NB4 (cell line): ENCODE measurements at regions not wholly inside any gene's neighbourhood (a gene's known extent, or its start where the extent isn't known, plus 50 kb on each side); places are given as distances from the start of the nearest gene placed in this dataset.

Experiments used
- DNase-seq: peaks from one replicate; pipeline ENCODE4 v3.0.0; 2010; ENCODE audit warnings: low read depth
- H3K4me3 ChIP-seq: one replicate; pipeline ENCODE4 v1.5.1; 2011; ENCODE audit warnings: mild to moderate bottlenecking, low read depth, low read length, moderate library complexity
- MYC ChIP-seq: IDR thresholded peaks from 2 replicates; pipeline ENCODE4 v1.6.1; 2011; ENCODE audit warnings: low read depth, low read length
- POLR2A ChIP-seq: IDR thresholded peaks from 2 replicates; pipeline ENCODE4 v1.6.1; 2011; ENCODE audit warnings: mild to moderate bottlenecking; ENCODE audit not compliant: insufficient read length; ENCODE audit errors: extremely low read depth
- TF ChIP-seq, protein P1 (sequence below): IDR thresholded peaks from 2 replicates; pipeline ENCODE4 v1.6.1; 2011; ENCODE audit warnings: low read depth, low read length
- TF ChIP-seq, protein P2 (sequence below): IDR thresholded peaks from one replicate; pipeline ENCODE4 v1.5.1; 2012; ENCODE audit warnings: low read depth, low read length

DNA sequence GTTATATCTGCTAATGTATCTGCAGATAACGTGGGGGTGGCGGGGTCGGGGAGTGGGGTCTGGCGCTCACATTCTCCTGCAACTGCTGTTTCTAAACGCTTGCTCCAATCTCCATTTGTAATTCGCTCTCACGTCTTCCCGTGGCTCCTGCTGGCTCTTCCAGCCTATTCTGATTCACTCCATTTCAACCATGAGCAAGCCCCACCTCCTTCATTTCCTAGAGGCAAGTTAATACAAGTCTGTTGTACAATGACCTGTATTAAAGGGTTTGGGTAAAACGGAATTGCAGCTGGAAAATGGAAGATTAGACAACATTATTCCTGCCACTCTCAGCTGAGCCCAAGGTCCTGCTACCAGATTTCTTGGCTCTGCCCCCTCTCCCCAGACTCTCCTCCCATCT lies 132.3 kb downstream of the CSNK2A3 start:
- no peak overlapping the region for H3K4me3 ChIP-seq
- TF ChIP-seq POLR2A: no peak
- TF ChIP-seq, protein P1, sequence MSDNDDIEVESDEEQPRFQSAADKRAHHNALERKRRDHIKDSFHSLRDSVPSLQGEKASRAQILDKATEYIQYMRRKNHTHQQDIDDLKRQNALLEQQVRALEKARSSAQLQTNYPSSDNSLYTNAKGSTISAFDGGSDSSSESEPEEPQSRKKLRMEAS: no peak
- no peak for TF ChIP-seq MYC
- TF ChIP-seq, protein P2, sequence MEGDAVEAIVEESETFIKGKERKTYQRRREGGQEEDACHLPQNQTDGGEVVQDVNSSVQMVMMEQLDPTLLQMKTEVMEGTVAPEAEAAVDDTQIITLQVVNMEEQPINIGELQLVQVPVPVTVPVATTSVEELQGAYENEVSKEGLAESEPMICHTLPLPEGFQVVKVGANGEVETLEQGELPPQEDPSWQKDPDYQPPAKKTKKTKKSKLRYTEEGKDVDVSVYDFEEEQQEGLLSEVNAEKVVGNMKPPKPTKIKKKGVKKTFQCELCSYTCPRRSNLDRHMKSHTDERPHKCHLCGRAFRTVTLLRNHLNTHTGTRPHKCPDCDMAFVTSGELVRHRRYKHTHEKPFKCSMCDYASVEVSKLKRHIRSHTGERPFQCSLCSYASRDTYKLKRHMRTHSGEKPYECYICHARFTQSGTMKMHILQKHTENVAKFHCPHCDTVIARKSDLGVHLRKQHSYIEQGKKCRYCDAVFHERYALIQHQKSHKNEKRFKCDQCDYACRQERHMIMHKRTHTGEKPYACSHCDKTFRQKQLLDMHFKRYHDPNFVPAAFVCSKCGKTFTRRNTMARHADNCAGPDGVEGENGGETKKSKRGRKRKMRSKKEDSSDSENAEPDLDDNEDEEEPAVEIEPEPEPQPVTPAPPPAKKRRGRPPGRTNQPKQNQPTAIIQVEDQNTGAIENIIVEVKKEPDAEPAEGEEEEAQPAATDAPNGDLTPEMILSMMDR: no peak
- no peak for DNase-seq

DNA sequence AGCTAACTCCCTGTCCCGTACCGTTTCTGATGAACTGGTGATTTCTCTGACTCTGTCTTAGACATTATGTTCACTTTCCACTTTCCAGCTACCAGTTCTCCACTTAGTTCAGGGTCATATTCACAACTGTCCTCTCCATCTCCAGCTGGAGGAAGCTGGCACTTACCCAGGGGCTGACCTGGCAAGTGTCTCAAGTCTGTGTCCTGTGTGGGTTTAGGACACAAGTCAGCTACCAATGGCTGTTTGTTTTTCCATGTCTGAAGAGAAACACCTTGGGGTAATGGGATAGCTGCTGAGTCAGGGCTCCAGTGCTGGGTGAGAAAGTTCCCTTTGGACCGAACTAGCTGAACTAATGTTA lies 134.4 kb downstream of the CSNK2A3 start:
- no peak overlapping the region for H3K4me3 ChIP-seq
- DNase-seq: no peak
- TF ChIP-seq MYC (no peak), POLR2A (no peak)
- TF ChIP-seq, protein P1: no peak
- TF ChIP-seq, protein P2: no peak

DNA sequence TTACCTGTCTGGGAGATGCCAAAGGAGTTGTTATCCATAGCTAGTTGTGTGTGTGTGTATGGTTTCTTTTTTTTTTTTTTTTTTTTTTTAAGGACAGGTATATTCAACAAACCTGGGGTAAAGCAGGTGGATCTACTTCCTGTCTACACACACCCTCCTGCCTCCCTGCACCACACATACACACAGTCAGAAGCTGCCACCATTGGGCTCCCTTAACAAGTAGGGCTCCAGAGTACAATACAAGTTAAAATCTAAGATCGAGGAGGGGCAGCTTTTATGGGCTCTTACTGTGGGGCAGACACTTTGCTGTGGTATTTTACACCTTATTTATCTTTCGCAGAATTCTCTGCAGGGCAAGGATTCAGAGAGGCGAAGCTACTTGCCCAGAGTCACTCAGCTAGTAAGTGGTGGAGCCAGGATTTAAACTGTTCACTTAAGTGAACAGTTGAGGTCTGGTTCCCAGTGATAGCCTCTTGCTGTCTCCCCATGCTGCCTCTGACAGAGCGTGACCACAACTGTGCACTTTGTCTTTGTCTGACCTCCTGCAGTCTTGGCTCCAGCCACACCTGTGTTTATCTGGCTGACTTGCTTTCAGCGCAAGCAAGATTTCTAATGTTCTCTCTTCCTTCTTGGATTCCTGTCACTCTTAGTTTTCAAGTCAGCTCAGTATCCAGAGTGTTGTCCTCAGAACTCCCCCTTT lies 135.0 kb downstream of the CSNK2A3 start:
- no peak overlapping the region for H3K4me3 ChIP-seq
- DNase-seq: no peak
- TF ChIP-seq, protein P2: no peak
- TF ChIP-seq, protein P1: no peak
- no peak for TF ChIP-seq MYC
- no peak for TF ChIP-seq POLR2A

DNA sequence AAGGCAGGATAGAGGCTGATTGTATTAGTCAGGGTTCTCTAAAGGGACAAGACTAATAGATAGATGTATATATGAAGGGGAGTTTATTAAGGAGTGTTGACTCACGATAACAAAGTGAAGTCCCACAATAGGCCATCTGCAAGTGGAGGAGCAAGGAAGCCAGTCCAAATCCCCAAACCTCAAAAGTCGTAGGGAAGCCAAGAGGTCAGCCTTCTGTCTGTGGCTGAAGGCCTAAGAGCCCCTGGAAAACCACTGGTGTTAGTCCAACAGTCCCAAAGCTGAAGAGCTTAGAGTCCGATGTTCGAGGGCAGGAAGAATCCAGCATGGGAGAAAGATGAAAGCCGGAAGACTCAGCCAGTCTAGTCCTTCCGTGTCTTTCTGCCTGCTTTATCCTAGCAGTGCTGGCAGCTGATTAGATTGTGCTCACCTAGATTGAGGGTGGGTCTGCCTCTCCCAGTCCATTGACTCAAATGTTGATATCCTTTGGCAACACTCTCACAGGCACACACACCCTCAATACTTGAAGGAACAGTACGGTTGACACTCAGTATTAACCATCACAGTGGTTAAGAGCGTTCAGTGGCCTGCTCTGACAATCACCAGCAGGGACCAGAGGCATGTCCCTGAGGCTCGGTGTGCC lies 135.6 kb downstream of the CSNK2A3 start:
- no peak overlapping the region for H3K4me3 ChIP-seq
- DNase-seq: no peak
- TF ChIP-seq MYC (no peak), POLR2A (no peak)
- TF ChIP-seq, protein P1: no peak
- TF ChIP-seq, protein P2: no peak

DNA sequence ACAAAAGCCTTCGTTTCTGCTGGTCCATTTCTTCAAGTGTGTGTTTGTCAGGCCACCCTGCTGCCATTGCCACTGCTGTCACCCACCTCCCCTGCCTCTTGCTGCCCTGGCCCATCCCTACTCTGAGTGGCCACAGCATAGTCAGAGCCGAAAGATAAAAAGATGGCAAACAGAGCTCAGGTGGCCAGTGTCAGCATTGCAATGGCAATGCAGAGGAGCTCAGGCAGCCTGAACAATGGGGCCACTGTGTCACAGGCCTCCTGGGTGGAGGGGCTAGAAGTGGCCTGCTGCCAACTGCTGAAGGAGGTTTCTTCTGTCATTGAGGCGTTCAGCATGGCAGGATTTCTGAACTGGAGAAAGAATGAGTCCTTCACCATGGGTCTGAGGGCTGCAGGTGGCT lies 137.1 kb downstream of the CSNK2A3 start:
- TF ChIP-seq POLR2A: no peak
- TF ChIP-seq MYC: no peak
- TF ChIP-seq, protein P1: no peak
- TF ChIP-seq, protein P2: no peak
- no peak for DNase-seq

More for the DNA sequence above, 137.1 kb downstream of the CSNK2A3 start:
- H3K4me3 ChIP-seq: no peak overlapping the region
